Panc1 (cell line): ENCODE measurements at regions not wholly inside any gene's neighbourhood (a gene's known extent, or its start where the extent isn't known, plus 50 kb on each side); places are given as distances from the start of the nearest gene placed in this dataset.

Source experiments
- POLR2AphosphoS5 ChIP-seq: IDR thresholded peaks from 2 replicates; pipeline ENCODE4 v1.6.1; 2012; ENCODE audit warnings: mild to moderate bottlenecking, low read depth, low read length, moderate library complexity
- TCF7L2 ChIP-seq: IDR thresholded peaks from 2 replicates; pipeline ENCODE4 v1.6.1; 2011; ENCODE audit warnings: mild to moderate bottlenecking, low read depth, low read length, inconsistent platforms
- TF ChIP-seq, protein P1 (sequence below): fragments of 450-650 bp; IDR thresholded peaks from 2 replicates; pipeline ENCODE4 v1.5.1; 2017; ENCODE audit warnings: mild to moderate bottlenecking
- TF ChIP-seq, protein P2 (sequence below), 2 experiments: IDR thresholded peaks; 2 replicates each; pipeline ENCODE4 v1.6.1; 2011 to 2012; ENCODE audit warnings: low read depth in 2 of 2, control low read depth in 1 of 2, low read length in 1 of 2, mild to moderate bottlenecking in 1 of 2, moderate library complexity in 1 of 2; ENCODE audit not compliant: insufficient read depth in 1 of 2

DNA sequence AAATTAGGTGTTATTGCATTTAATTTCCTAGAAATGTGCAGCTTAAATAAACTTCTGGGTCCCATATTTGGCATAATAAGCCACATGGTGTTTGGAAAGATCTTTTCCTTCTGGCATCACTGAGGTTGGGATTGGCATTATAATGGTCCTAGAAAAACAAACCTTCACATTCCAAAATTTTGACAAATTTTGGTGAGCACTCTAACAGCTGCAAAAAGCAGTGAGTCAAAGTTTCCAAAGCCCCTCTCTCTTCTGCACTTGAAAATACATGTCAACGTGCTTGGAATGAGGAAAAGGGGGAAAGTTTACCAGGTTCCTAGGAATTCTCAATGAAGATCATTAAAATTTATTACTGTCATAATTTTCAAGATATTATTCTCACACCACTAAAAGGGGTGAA is 77.8 kb upstream of the STK17B start:
- TF ChIP-seq, protein P1, sequence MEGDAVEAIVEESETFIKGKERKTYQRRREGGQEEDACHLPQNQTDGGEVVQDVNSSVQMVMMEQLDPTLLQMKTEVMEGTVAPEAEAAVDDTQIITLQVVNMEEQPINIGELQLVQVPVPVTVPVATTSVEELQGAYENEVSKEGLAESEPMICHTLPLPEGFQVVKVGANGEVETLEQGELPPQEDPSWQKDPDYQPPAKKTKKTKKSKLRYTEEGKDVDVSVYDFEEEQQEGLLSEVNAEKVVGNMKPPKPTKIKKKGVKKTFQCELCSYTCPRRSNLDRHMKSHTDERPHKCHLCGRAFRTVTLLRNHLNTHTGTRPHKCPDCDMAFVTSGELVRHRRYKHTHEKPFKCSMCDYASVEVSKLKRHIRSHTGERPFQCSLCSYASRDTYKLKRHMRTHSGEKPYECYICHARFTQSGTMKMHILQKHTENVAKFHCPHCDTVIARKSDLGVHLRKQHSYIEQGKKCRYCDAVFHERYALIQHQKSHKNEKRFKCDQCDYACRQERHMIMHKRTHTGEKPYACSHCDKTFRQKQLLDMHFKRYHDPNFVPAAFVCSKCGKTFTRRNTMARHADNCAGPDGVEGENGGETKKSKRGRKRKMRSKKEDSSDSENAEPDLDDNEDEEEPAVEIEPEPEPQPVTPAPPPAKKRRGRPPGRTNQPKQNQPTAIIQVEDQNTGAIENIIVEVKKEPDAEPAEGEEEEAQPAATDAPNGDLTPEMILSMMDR = no peak
- TF ChIP-seq POLR2AphosphoS5 = no peak
- no peak for TF ChIP-seq TCF7L2
- TF ChIP-seq, protein P2, sequence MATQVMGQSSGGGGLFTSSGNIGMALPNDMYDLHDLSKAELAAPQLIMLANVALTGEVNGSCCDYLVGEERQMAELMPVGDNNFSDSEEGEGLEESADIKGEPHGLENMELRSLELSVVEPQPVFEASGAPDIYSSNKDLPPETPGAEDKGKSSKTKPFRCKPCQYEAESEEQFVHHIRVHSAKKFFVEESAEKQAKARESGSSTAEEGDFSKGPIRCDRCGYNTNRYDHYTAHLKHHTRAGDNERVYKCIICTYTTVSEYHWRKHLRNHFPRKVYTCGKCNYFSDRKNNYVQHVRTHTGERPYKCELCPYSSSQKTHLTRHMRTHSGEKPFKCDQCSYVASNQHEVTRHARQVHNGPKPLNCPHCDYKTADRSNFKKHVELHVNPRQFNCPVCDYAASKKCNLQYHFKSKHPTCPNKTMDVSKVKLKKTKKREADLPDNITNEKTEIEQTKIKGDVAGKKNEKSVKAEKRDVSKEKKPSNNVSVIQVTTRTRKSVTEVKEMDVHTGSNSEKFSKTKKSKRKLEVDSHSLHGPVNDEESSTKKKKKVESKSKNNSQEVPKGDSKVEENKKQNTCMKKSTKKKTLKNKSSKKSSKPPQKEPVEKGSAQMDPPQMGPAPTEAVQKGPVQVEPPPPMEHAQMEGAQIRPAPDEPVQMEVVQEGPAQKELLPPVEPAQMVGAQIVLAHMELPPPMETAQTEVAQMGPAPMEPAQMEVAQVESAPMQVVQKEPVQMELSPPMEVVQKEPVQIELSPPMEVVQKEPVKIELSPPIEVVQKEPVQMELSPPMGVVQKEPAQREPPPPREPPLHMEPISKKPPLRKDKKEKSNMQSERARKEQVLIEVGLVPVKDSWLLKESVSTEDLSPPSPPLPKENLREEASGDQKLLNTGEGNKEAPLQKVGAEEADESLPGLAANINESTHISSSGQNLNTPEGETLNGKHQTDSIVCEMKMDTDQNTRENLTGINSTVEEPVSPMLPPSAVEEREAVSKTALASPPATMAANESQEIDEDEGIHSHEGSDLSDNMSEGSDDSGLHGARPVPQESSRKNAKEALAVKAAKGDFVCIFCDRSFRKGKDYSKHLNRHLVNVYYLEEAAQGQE (IDR thresholded peaks at IDR 0.05; ENCODE audit: insufficient read depth in 1 of 2, low read depth in 2 of 2, low read length in 1 of 2) = no peak
